Anterior cingulate cortex (tissue), 58 donors: ENCODE measurements at regions not wholly inside any gene's neighbourhood (a gene's known extent, or its start where the extent isn't known, plus 50 kb on each side); places are given as distances from the start of the nearest gene placed in this dataset.

ENCODE experiments used
- DNase-seq, 58 donors: peaks; one replicate each; lab custom pipeline; 2025; lab: John Stamatoyannopoulos, UW

GRCh38 chr12:45665941-45666340 is 63.6 kb upstream of the ARID2 start:
- no peak for DNase-seq

DNA sequence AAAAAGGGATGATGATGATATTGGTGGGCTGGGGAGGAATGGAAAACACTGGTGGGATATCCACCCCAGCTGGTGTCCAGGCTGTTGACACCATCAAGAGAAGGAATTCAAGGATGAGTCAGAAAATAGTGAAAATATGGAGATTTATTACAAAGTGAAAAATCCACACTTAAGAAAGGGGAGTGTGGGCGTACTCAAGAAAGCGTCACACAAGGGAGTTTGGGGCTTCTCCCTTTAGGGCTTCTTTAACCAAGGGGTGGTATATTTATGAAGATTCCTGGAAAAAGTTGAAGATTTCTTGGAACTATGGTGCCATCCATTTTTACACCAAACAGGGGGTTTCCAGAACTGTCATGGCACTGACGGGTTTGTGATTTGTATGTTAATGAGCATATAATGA is 63.1 kb upstream of the ARID2 start:
- no peak for DNase-seq

- no peak for DNase-seq
Measured at GRCh38 chr12:45666816-45667215, 62.7 kb upstream of the ARID2 start.

- DNase-seq = no peak
Measured at GRCh38 chr12:45667761-45668160, 61.7 kb upstream of the ARID2 start.

- no peak for DNase-seq
Measured at GRCh38 chr12:45668641-45669040, 60.9 kb upstream of the ARID2 start.

- DNase-seq = no peak
Measured at GRCh38 chr12:45669093-45669492, 60.4 kb upstream of the ARID2 start.

- DNase-seq = no peak
Measured at GRCh38 chr12:45669792-45670191, 59.7 kb upstream of the ARID2 start.

DNA sequence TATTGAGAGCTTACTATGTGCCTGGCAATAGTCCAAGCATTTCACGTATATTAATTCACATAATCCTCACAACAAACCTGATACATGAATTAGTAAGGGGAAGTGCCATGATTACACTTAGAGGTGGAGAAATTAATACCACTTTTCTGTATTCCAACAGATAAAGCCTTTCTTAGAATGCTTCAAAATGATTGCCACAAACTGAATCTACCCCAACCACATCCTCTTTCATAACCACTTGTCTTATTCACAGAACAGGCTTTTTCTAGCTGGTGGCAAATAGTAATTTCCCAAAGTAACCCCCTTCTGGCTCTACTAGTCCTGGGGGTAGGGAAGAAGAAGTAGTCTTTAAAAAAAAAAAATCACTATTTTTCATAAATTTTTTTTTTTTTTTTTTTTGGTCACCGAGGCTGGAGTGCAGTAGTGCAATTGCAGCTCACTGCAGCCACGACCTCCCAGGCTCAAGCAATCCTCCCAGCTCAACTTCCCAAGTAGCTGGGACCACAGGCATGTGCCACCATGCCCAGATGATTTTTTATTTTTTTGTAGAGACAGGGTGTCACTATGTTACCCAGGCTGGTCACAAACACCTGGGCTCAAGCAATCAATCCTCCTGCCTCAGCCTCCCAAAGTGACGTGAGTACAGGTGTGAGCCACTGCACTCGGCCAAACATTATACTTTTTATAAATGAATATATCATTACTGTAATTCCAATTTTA is 59.0 kb upstream of the ARID2 start:
- no peak for DNase-seq

GRCh38 chr12:45671254-45671653 is 58.3 kb upstream of the ARID2 start:
- DNase-seq = no peak

- no peak for DNase-seq
Measured at GRCh38 chr12:45674181-45674977, 55.1 kb upstream of the ARID2 start.

- DNase-seq = no peak
Measured at GRCh38 chr12:45675534-45675933, 54.0 kb upstream of the ARID2 start.
